H9 (cell line): ENCODE measurements at regions not wholly inside any gene's neighbourhood (a gene's known extent, or its start where the extent isn't known, plus 50 kb on each side); places are given as distances from the start of the nearest gene placed in this dataset.

ENCODE experiments used
- DNase-seq: peaks from one replicate; pipeline ENCODE4 v3.0.0-alpha.2; 2017
- H2AFZ ChIP-seq: one replicate; pipeline ENCODE4 v1.6.1; 2013; ENCODE audit warnings: mild to moderate bottlenecking, low read length, control low read depth, moderate library complexity
- H2AK5ac ChIP-seq: 2 replicates; pipeline ENCODE4 v1.6.1; 2013; ENCODE audit warnings: low read length, control low read depth, mixed read lengths; ENCODE audit not compliant: insufficient read length
- H2BK120ac ChIP-seq: one replicate; pipeline ENCODE4 v1.6.1; 2013; ENCODE audit warnings: low read depth, mild to moderate bottlenecking, low read length, control low read depth, inconsistent platforms; ENCODE audit not compliant: poor library complexity, severe bottlenecking
- H2BK12ac ChIP-seq: 2 replicates; pipeline ENCODE4 v1.6.1; 2013; ENCODE audit warnings: low read length, control low read depth, mixed read lengths, low read depth; ENCODE audit not compliant: insufficient read length
- H2BK15ac ChIP-seq: 2 replicates; pipeline ENCODE4 v1.6.1; 2013; ENCODE audit warnings: low read depth, low read length, control low read depth
- H2BK20ac ChIP-seq: one replicate; pipeline ENCODE4 v1.6.1; 2013; ENCODE audit warnings: low read depth, mild to moderate bottlenecking, low read length, control low read depth, inconsistent platforms; ENCODE audit not compliant: poor library complexity, severe bottlenecking
- H2BK5ac ChIP-seq: 2 replicates; pipeline ENCODE4 v1.6.1; 2013; ENCODE audit warnings: low read length, control low read depth, mixed read lengths; ENCODE audit not compliant: insufficient read length
- H3K14ac ChIP-seq: 2 replicates; pipeline ENCODE4 v1.6.1; 2013; ENCODE audit warnings: low read length, control low read depth; ENCODE audit not compliant: insufficient read depth
- H3K18ac ChIP-seq: 2 replicates; pipeline ENCODE4 v1.6.1; 2013; ENCODE audit warnings: low read depth, mild to moderate bottlenecking, mixed read lengths, low read length, control low read depth; ENCODE audit not compliant: insufficient read length
- H3K23ac ChIP-seq: 2 replicates; pipeline ENCODE4 v1.6.1; 2013; ENCODE audit warnings: low read length, control low read depth, mixed read lengths, low read depth; ENCODE audit not compliant: insufficient read length
- H3K23me2 ChIP-seq: 2 replicates; pipeline ENCODE4 v1.6.1; 2013; ENCODE audit warnings: low read depth, mild to moderate bottlenecking, mixed read lengths, low read length, control low read depth; ENCODE audit not compliant: insufficient read length, poor library complexity, severe bottlenecking
- H3K27ac ChIP-seq: 2 replicates; pipeline ENCODE4 v1.5.1; 2013; ENCODE audit warnings: low read length, control low read depth, mixed read lengths, low read depth; ENCODE audit not compliant: insufficient read length
- H3K27me3 ChIP-seq: 2 replicates; pipeline ENCODE4 v1.6.1; 2013; ENCODE audit warnings: low read length, control low read depth, inconsistent platforms; ENCODE audit not compliant: insufficient read depth
- H3K4ac ChIP-seq: 2 replicates; pipeline ENCODE4 v1.6.1; 2013; ENCODE audit warnings: low read depth, mild to moderate bottlenecking, control low read depth, inconsistent platforms, low read length, moderate library complexity
- H3K4me1 ChIP-seq: 2 replicates; pipeline ENCODE4 v1.6.1; 2013; ENCODE audit warnings: low read length, control low read depth, inconsistent platforms; ENCODE audit not compliant: insufficient read depth
- H3K4me2 ChIP-seq: 2 replicates; pipeline ENCODE4 v1.6.1; 2013; ENCODE audit warnings: low read length, control low read depth, mixed read lengths; ENCODE audit not compliant: insufficient read length, insufficient read depth
- H3K56ac ChIP-seq: 2 replicates; pipeline ENCODE4 v1.6.1; 2013; ENCODE audit warnings: low read depth, mild to moderate bottlenecking, mixed read lengths, low read length, control low read depth; ENCODE audit not compliant: insufficient read length
- H3K79me1 ChIP-seq: 2 replicates; pipeline ENCODE4 v1.6.1; 2013; ENCODE audit warnings: low read depth, mild to moderate bottlenecking, moderate library complexity, low read length, control low read depth, inconsistent platforms; ENCODE audit not compliant: insufficient read depth, poor library complexity, severe bottlenecking
- H3K79me2 ChIP-seq: 2 replicates; pipeline ENCODE4 v1.6.1; 2013; ENCODE audit warnings: low read length, control low read depth, inconsistent platforms; ENCODE audit not compliant: insufficient read depth
- H3K9ac ChIP-seq: 2 replicates; pipeline ENCODE4 v1.6.1; 2013; ENCODE audit warnings: low read length, control low read depth, mixed read lengths; ENCODE audit not compliant: insufficient read length; ENCODE audit errors: extremely low read depth
- H3K9me3 ChIP-seq: one replicate; pipeline ENCODE4 v1.6.1; 2013; ENCODE audit warnings: low read depth, low read length, inconsistent platforms; ENCODE audit not compliant: control insufficient read depth
- H3T11ph ChIP-seq: one replicate; pipeline ENCODE4 v1.6.1; 2013; ENCODE audit warnings: mild to moderate bottlenecking, low read length, control low read depth, inconsistent platforms
- H4K20me1 ChIP-seq: one replicate; pipeline ENCODE4 v1.6.1; 2013; ENCODE audit not compliant: control insufficient read depth, insufficient read length, insufficient read depth
- H4K5ac ChIP-seq: 2 replicates; pipeline ENCODE4 v1.6.1; 2013; ENCODE audit warnings: low read depth, mild to moderate bottlenecking, mixed read lengths, low read length, control low read depth; ENCODE audit not compliant: insufficient read length
- H4K8ac ChIP-seq: replicated peaks from 2 replicates; pipeline ENCODE4 v1.6.1; 2013; ENCODE audit warnings: low read length, control low read depth, mixed read lengths, low read depth; ENCODE audit not compliant: insufficient read length
- H4K91ac ChIP-seq: 2 replicates; pipeline ENCODE4 v1.6.1; 2013; ENCODE audit warnings: low read depth, mild to moderate bottlenecking, moderate library complexity, mixed read lengths, low read length, control low read depth; ENCODE audit not compliant: insufficient read length
- H3K27ac Mint-ChIP-seq, 3 experiments: 2 replicates in 2 of 3; 3 replicates in 1 of 3; pipeline ENCODE4 v1.8.0; 2020 to 2021; ENCODE audit warnings: mixed read lengths in 3 of 3, mild to moderate bottlenecking in 1 of 3, moderate library complexity in 1 of 3
- H3K27me3 Mint-ChIP-seq: 2 replicates; pipeline ENCODE4 v1.8.0; 2021; ENCODE audit warnings: low read depth, mild to moderate bottlenecking, moderate library complexity, mixed read lengths
- H3K36me3 Mint-ChIP-seq, 3 experiments: 2 replicates in 2 of 3; 3 replicates in 1 of 3; pipeline ENCODE4 v1.8.0; 2020 to 2021; ENCODE audit warnings: low read depth in 3 of 3, mixed read lengths in 3 of 3; ENCODE audit not compliant: insufficient read depth in 1 of 3
- H3K4me1 Mint-ChIP-seq, 2 experiments: 2 replicates each; pipeline ENCODE4 v1.8.0; 2020; ENCODE audit warnings: mixed read lengths in 2 of 2
- H3K4me3 Mint-ChIP-seq, 2 experiments: 2 replicates in 1 of 2; 3 replicates in 1 of 2; pipeline ENCODE4 v1.8.0; 2020 to 2021; ENCODE audit warnings: mild to moderate bottlenecking in 2 of 2, mixed read lengths in 2 of 2, moderate library complexity in 1 of 2
- H3K9me3 Mint-ChIP-seq, 2 experiments: 2 replicates in 1 of 2; 3 replicates in 1 of 2; pipeline ENCODE4 v1.8.0; 2020; ENCODE audit warnings: mild to moderate bottlenecking in 2 of 2, mixed read lengths in 2 of 2, moderate library complexity in 1 of 2
- CTCF ChIP-seq: fragments of 200-600 bp; sonication (generic); conservative IDR thresholded peaks from 3 replicates; pipeline ENCODE4 v1.8.0; 2021; ENCODE audit warnings: antibody characterized with exemption, mild to moderate bottlenecking
- WGBS: extraction: QIAGEN DNeasy Blood & Tissue Kit; methylation state at CpG from one replicate; pipeline ENCODE4 v1.1.7; 2013; ENCODE audit warnings: missing lambda C conversion rate, low lambda C conversion rate, mixed read lengths; ENCODE audit not compliant: insufficient read length; ENCODE audit errors: extremely low coverage; 5-methylcytosine and 5-hydroxymethylcytosine counted together

DNA sequence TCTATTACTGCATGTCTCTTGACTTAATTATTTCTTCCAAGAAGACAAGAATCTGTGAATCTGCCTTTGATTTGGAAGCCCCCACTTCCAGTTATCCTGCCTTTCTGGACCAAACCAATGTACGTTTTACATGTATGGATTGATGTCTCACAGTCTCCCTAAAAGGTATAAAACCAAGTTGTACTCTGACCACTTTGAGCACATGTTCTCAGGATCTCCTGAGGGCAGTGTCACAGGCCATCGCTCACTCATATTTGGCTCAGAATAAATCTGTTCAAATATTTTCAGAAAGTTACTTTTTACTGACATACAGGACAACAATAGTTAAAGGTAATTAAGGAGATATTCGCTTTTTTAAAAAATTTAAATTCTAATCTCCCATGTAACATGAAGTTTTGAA, 188.6 kb upstream of the CPXCR1 start:
- TF ChIP-seq CTCF: no peak
- Histone ChIP-seq H2BK120ac (no peak overlapping the region), H4K91ac (no peak overlapping the region), H4K8ac (no peak overlapping the region), H3K79me1 (no peaks in the 10 kb centered on the region), H3K9ac (no peak overlapping the region), H3T11ph (no peak overlapping the region), H3K4me1 (no peaks in the 10 kb centered on the region), H3K23me2 (no peaks in the 10 kb centered on the region), H3K4ac (no peak overlapping the region), H3K27ac (no peak overlapping the region), H2BK5ac (no peak overlapping the region), H4K20me1 (no peaks in the 10 kb centered on the region), H2AK5ac (no peak overlapping the region), H2BK15ac (no peak overlapping the region), H4K5ac (no peak overlapping the region), H3K23ac (no peak overlapping the region), H3K14ac (no peak overlapping the region), H3K79me2 (no peaks in the 10 kb centered on the region), H3K18ac (no peak overlapping the region), H2AFZ (no peak overlapping the region), H3K27me3 (no peaks in the 10 kb centered on the region), H2BK12ac (no peak overlapping the region), H3K4me2 (no peak overlapping the region), H2BK20ac (no peak overlapping the region), H3K9me3 (no peaks in the 10 kb centered on the region), H3K56ac (no peak overlapping the region)
- peaks cover 5 to 6% of the 10 kb centered on the region in 2 experiments for H3K4me1 Mint-ChIP-seq
- H3K27ac Mint-ChIP-seq: no peak overlapping the region
- no CpG with 5 or more reads among the region's 3 CpGs for WGBS
- no peaks in the 10 kb centered on the region for H3K27me3 Mint-ChIP-seq
- no peak for DNase-seq
- no peak overlapping the region for H3K4me3 Mint-ChIP-seq
- H3K36me3 Mint-ChIP-seq: no peaks in the 10 kb centered on the region; a peak in 2 of 7 replicates
- H3K9me3 Mint-ChIP-seq: peaks cover 3 to 5% of the 10 kb centered on the region in 2 experiments; a peak in 4 of 5 replicates
